ENCODE measurements at regions not wholly inside any gene's neighbourhood (a gene's known extent, or its start where the extent isn't known, plus 50 kb on each side); places are given as distances from the start of the nearest gene placed in this dataset.

- Histone ChIP-seq H3K27me3 (peaks cover 30% of the 10 kb centered on the region), H3K4me1 (ENCODE audit: low read depth) (no peaks in the 10 kb centered on the region), H3K4me3 (no peak overlapping the region), H3K36me3 (no peaks in the 10 kb centered on the region), H3K27ac (no peak overlapping the region), H3K9me3 (ENCODE audit: low read depth) (no peaks in the 10 kb centered on the region)
- DNase-seq (ENCODE audit: low read depth in 1 of 2, low spot score in 1 of 2): peak in 1 of 2 donors; percentile 91
- TF ChIP-seq CTCF (IDR thresholded peaks at IDR 0.05; ENCODE audit: low read depth, low read length): no peak
These were observed 513.1 kb downstream of the MIAT start for GRCh38 chr22:27170491-27170890.

GRCh38 chr22:27171212-27171611 is 513.8 kb downstream of the MIAT start:
- no peaks in the 10 kb centered on the region for H3K4me1 ChIP-seq (ENCODE audit: low read depth)
- peaks cover 34% of the 10 kb centered on the region for H3K27me3 ChIP-seq
- no peak for DNase-seq (ENCODE audit: low read depth in 1 of 2, low spot score in 1 of 2)
- H3K27ac ChIP-seq: no peak overlapping the region
- H3K4me3 ChIP-seq: no peak overlapping the region
- no peaks in the 10 kb centered on the region for H3K9me3 ChIP-seq (ENCODE audit: low read depth)
- TF ChIP-seq CTCF (IDR thresholded peaks at IDR 0.05; ENCODE audit: low read depth, low read length): no peak
- no peaks in the 10 kb centered on the region for H3K36me3 ChIP-seq

- DNase-seq (ENCODE audit: low read depth in 1 of 2, low spot score in 1 of 2): no peak
These were observed 516.1 kb downstream of the MIAT start for GRCh38 chr22:27173530-27173929.

GRCh38 chr22:27175021-27175838 is 517.8 kb downstream of the MIAT start:
- H3K9me3 ChIP-seq (ENCODE audit: low read depth): no peaks in the 10 kb centered on the region
- peaks cover 23% of the 10 kb centered on the region for H3K27me3 ChIP-seq
- H3K4me1 ChIP-seq (ENCODE audit: low read depth): no peaks in the 10 kb centered on the region
- no peak for TF ChIP-seq CTCF (IDR thresholded peaks at IDR 0.05; ENCODE audit: low read depth, low read length)
- no peak for DNase-seq (ENCODE audit: low read depth in 1 of 2, low spot score in 1 of 2)
- no peak overlapping the region for H3K4me3 ChIP-seq
- no peaks in the 10 kb centered on the region for H3K36me3 ChIP-seq
- no peak overlapping the region for H3K27ac ChIP-seq

More at GRCh38 chr22:27173530-27173929, 516.1 kb downstream of the MIAT start:
- Histone ChIP-seq H3K9me3 (ENCODE audit: low read depth) (no peaks in the 10 kb centered on the region), H3K4me1 (ENCODE audit: low read depth) (no peaks in the 10 kb centered on the region), H3K36me3 (no peaks in the 10 kb centered on the region), H3K4me3 (no peak overlapping the region), H3K27me3 (peaks cover 27% of the 10 kb centered on the region), H3K27ac (no peak overlapping the region)
- TF ChIP-seq CTCF (IDR thresholded peaks at IDR 0.05; ENCODE audit: low read depth, low read length): no peak

- H3K4me3 ChIP-seq: no peak overlapping the region
- no peak overlapping the region for H3K27ac ChIP-seq
- no peaks in the 10 kb centered on the region for H3K36me3 ChIP-seq
- no peaks in the 10 kb centered on the region for H3K4me1 ChIP-seq (ENCODE audit: low read depth)
- H3K9me3 ChIP-seq (ENCODE audit: low read depth): no peaks in the 10 kb centered on the region
- H3K27me3 ChIP-seq: peaks cover 23% of the 10 kb centered on the region
- no peak for TF ChIP-seq CTCF (IDR thresholded peaks at IDR 0.05; ENCODE audit: low read depth, low read length)
- DNase-seq (ENCODE audit: low read depth in 1 of 2, low spot score in 1 of 2): no peak
These were observed 518.6 kb downstream of the MIAT start for GRCh38 chr22:27175974-27176373.

Data from cardiac muscle cell (in vitro differentiated cells and primary cell).